ENCODE measurements at regions not wholly inside any gene's neighbourhood (a gene's known extent, or its start where the extent isn't known, plus 50 kb on each side); places are given as distances from the start of the nearest gene placed in this dataset.

DNA sequence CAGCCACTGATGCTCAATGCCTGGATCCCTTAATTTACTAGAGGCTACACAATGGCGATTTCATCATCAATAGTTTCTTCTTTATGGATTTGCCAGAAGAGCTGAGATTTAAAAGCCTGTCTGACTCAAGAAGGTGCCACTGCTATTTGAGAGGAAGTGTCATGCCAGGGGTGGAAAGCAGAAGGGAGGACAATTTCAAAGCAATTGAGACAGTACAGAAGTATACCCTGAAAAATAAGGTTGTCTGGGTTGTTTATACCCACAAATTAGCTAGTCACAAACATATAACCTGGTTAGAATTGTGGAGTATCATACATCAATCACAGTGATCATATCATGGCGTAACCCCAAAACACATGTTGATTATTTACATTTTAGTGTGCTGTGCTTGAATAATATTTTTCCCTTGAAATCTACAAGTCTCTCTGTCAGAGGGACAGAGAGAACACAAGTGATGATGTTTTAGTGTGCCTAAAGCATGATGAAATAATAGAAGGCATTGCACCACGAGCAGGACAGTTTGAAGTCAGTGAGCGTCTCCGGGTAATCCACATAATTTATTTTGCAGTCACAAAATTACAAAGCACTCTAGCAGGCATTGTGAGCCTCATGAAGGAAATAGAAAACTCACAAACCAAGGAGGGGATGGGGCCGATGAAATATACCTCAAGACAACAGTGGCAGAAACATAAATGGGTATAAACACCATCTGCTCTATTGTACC is 312.2 kb upstream of the SPRED2 start:
- TF ChIP-seq, protein P1, sequence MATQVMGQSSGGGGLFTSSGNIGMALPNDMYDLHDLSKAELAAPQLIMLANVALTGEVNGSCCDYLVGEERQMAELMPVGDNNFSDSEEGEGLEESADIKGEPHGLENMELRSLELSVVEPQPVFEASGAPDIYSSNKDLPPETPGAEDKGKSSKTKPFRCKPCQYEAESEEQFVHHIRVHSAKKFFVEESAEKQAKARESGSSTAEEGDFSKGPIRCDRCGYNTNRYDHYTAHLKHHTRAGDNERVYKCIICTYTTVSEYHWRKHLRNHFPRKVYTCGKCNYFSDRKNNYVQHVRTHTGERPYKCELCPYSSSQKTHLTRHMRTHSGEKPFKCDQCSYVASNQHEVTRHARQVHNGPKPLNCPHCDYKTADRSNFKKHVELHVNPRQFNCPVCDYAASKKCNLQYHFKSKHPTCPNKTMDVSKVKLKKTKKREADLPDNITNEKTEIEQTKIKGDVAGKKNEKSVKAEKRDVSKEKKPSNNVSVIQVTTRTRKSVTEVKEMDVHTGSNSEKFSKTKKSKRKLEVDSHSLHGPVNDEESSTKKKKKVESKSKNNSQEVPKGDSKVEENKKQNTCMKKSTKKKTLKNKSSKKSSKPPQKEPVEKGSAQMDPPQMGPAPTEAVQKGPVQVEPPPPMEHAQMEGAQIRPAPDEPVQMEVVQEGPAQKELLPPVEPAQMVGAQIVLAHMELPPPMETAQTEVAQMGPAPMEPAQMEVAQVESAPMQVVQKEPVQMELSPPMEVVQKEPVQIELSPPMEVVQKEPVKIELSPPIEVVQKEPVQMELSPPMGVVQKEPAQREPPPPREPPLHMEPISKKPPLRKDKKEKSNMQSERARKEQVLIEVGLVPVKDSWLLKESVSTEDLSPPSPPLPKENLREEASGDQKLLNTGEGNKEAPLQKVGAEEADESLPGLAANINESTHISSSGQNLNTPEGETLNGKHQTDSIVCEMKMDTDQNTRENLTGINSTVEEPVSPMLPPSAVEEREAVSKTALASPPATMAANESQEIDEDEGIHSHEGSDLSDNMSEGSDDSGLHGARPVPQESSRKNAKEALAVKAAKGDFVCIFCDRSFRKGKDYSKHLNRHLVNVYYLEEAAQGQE (IDR thresholded peaks at IDR 0.05; ENCODE audit: insufficient replicate concordance, low read depth) = no peak
- TF ChIP-seq, protein P2, sequence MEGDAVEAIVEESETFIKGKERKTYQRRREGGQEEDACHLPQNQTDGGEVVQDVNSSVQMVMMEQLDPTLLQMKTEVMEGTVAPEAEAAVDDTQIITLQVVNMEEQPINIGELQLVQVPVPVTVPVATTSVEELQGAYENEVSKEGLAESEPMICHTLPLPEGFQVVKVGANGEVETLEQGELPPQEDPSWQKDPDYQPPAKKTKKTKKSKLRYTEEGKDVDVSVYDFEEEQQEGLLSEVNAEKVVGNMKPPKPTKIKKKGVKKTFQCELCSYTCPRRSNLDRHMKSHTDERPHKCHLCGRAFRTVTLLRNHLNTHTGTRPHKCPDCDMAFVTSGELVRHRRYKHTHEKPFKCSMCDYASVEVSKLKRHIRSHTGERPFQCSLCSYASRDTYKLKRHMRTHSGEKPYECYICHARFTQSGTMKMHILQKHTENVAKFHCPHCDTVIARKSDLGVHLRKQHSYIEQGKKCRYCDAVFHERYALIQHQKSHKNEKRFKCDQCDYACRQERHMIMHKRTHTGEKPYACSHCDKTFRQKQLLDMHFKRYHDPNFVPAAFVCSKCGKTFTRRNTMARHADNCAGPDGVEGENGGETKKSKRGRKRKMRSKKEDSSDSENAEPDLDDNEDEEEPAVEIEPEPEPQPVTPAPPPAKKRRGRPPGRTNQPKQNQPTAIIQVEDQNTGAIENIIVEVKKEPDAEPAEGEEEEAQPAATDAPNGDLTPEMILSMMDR (IDR thresholded peaks at IDR 0.05; ENCODE audit: insufficient read depth, low read length) = no peak
- no peak for TF ChIP-seq GABPA (IDR thresholded peaks at IDR 0.05; ENCODE audit: low read depth)

Data from HL-60 (cell line).